CD14-positive monocyte (primary cell): ENCODE measurements at regions not wholly inside any gene's neighbourhood (a gene's known extent, or its start where the extent isn't known, plus 50 kb on each side); places are given as distances from the start of the nearest gene placed in this dataset.

Experiments used
- DNase-seq, 3 donors: peaks; one replicate each; pipeline ENCODE4 v3.0.0-alpha.2; 2011 to 2022
- H2AFZ ChIP-seq: 2 replicates; pipeline ENCODE4 v1.6.0; 2012; ENCODE audit warnings: mild to moderate bottlenecking, low read depth, low read length, inconsistent platforms; ENCODE audit not compliant: insufficient read depth, poor library complexity, severe bottlenecking
- H3K27ac ChIP-seq, 2 donors: 1 replicate in 1 of 2; 2 replicates in 1 of 2; pipeline ENCODE4 v1.5.1; 2012 to 2013; ENCODE audit warnings: low read length in 2 of 2, control low read depth in 1 of 2, inconsistent platforms in 1 of 2, low read depth in 1 of 2, mild to moderate bottlenecking in 1 of 2
- H3K27me3 ChIP-seq, 2 donors: one replicate each; pipeline versions ENCODE4 v1.6.0 to v1.6.1; 2011 to 2013; ENCODE audit warnings: low read length in 2 of 2; ENCODE audit not compliant: control insufficient read depth in 2 of 2, insufficient read depth in 2 of 2
- H3K36me3 ChIP-seq, 2 donors: replicated peaks in 1 of 2; 1 replicate in 1 of 2; 2 replicates in 1 of 2; pipeline versions ENCODE4 v1.5.1 to v1.6.1; 2012 to 2013; ENCODE audit warnings: low read length in 2 of 2, control low read depth in 1 of 2, inconsistent platforms in 1 of 2, mild to moderate bottlenecking in 1 of 2; ENCODE audit not compliant: insufficient read depth in 2 of 2, control insufficient read depth in 1 of 2
- H3K4me1 ChIP-seq, 2 donors: 1 replicate in 1 of 2; 2 replicates in 1 of 2; pipeline versions ENCODE4 v1.5.1 to v1.6.1; 2012 to 2013; ENCODE audit warnings: low read length in 2 of 2, control low read depth in 1 of 2, inconsistent platforms in 1 of 2, mild to moderate bottlenecking in 1 of 2, moderate library complexity in 1 of 2; ENCODE audit not compliant: insufficient read depth in 2 of 2, control insufficient read depth in 1 of 2
- H3K4me2 ChIP-seq: replicated peaks from 2 replicates; pipeline ENCODE3; 2012; ENCODE audit warnings: low read length, moderate library complexity, mild to moderate bottlenecking; ENCODE audit not compliant: poor library complexity, severe bottlenecking; ENCODE audit errors: extremely low read depth
- H3K4me3 ChIP-seq, 3 experiments: fragments of 200-600 bp in 1 of 3; sonication (generic) in 1 of 3; replicated peaks in 1 of 3; 1 replicate in 2 of 3; 2 replicates in 1 of 3; pipeline ENCODE4 v1.5.1; 2011 to 2013; ENCODE audit warnings: low read length in 3 of 3, mild to moderate bottlenecking in 3 of 3, control low read depth in 2 of 3, low read depth in 2 of 3, inconsistent platforms in 1 of 3, moderate library complexity in 1 of 3
- H3K79me2 ChIP-seq: 2 replicates; pipeline ENCODE4 v1.6.0; 2012; ENCODE audit warnings: mild to moderate bottlenecking, control low read depth, inconsistent platforms, low read length, moderate library complexity; ENCODE audit not compliant: insufficient read depth
- H3K9ac ChIP-seq: 2 replicates; pipeline ENCODE4 v1.6.0; 2017; ENCODE audit warnings: low read length, mild to moderate bottlenecking; ENCODE audit not compliant: insufficient read depth, poor library complexity, severe bottlenecking
- H3K9me3 ChIP-seq, 2 donors: replicated peaks in 1 of 2; 1 replicate in 1 of 2; 2 replicates in 1 of 2; pipeline versions ENCODE4 v1.5.1 to v1.6.1; 2012 to 2013; ENCODE audit warnings: low read length in 2 of 2, control low read depth in 1 of 2; ENCODE audit not compliant: control insufficient read depth in 1 of 2, insufficient read depth in 1 of 2
- H4K20me1 ChIP-seq: 2 replicates; pipeline ENCODE4 v1.6.0; 2012; ENCODE audit warnings: mild to moderate bottlenecking, low read length, control low read depth, moderate library complexity; ENCODE audit not compliant: insufficient read depth
- H3K27ac Mint-ChIP-seq, 7 donors: one replicate each; pipeline ENCODE4 v1.8.0; 2020; ENCODE audit warnings: mild to moderate bottlenecking in 7 of 7, mixed read lengths in 7 of 7, moderate library complexity in 6 of 7, inconsistent platforms in 2 of 7
- H3K27me3 Mint-ChIP-seq, 3 donors: one replicate each; pipeline ENCODE4 v1.8.0; 2021 to 2022; ENCODE audit warnings: low read depth in 3 of 3, mild to moderate bottlenecking in 3 of 3, mixed read lengths in 3 of 3, moderate library complexity in 3 of 3, inconsistent platforms in 1 of 3
- H3K36me3 Mint-ChIP-seq, 2 donors: one replicate each; pipeline ENCODE4 v1.8.0; 2020; ENCODE audit warnings: mixed read lengths in 2 of 2, inconsistent platforms in 1 of 2, mild to moderate bottlenecking in 1 of 2
- H3K4me1 Mint-ChIP-seq: one replicate; pipeline ENCODE4 v1.8.0; 2020; ENCODE audit warnings: mild to moderate bottlenecking, mixed read lengths
- H3K4me3 Mint-ChIP-seq, 2 donors: one replicate each; pipeline ENCODE4 v1.8.0; 2020; ENCODE audit warnings: mild to moderate bottlenecking in 2 of 2, mixed read lengths in 2 of 2, moderate library complexity in 1 of 2
- H3K9me3 Mint-ChIP-seq, 7 donors: one replicate each; pipeline ENCODE4 v1.8.0; 2020 to 2022; ENCODE audit warnings: mixed read lengths in 7 of 7, mild to moderate bottlenecking in 6 of 7, moderate library complexity in 6 of 7, inconsistent platforms in 2 of 7
- CTCF ChIP-seq: fragments of 200-600 bp; IDR thresholded peaks from one replicate; pipeline ENCODE4 v1.8.0; 2022; ENCODE audit warnings: antibody characterized with exemption, mild to moderate bottlenecking
- WGBS: methylation state at CpG from one replicate; pipeline ENCODE4 v1.1.5; 2013; ENCODE audit warnings: missing lambda C conversion rate; ENCODE audit not compliant: insufficient coverage; 5-methylcytosine and 5-hydroxymethylcytosine counted together
- intact Hi-C, 2 donors: fragments of 100-400 bp; cut with micrococcal nuclease; formaldehyde crosslinking; loops; one replicate each; pipeline versions ENCODE4 v1.15.0 to v1.15.1; 2023

DNA sequence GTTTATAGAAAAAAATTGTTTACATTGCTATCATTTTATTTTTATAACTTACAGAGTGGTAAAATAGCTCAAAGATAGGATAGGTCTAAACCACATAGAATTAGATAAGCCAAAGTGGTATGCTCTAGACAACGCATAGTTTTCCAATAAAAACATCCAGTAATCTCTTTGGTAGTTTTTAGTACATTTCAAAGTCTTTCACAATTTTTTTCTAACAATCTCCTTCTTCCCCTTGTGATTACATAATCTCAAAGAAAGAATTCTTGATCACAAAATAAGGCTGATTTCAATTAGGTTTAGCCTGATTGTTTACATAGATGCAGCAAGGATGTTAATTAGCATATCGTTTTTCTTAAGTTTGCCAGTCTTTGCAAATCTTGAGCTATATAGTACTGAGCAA lies 460.0 kb downstream of the FUT8 start:
- H3K9me3 Mint-ChIP-seq: peaks cover 0 to 1% (median 0%) of the 10 kb centered on the region in 7 donors
- H4K20me1 ChIP-seq: no peaks in the 10 kb centered on the region
- H3K36me3 ChIP-seq: no peaks in the 10 kb centered on the region
- no peaks in the 10 kb centered on the region for H3K27me3 Mint-ChIP-seq
- no peaks in the 10 kb centered on the region for H3K4me1 Mint-ChIP-seq
- no peaks in the 10 kb centered on the region for H3K27me3 ChIP-seq
- no peaks in the 10 kb centered on the region for H3K79me2 ChIP-seq
- no peaks in the 10 kb centered on the region for H3K4me1 ChIP-seq
- DNase-seq: no peak
- intact Hi-C loops: no loop called here
- H3K36me3 Mint-ChIP-seq: no peaks in the 10 kb centered on the region
- TF ChIP-seq CTCF: no peak
- no peaks in the 10 kb centered on the region for H3K9me3 ChIP-seq
- no peak overlapping the region for H3K9ac ChIP-seq
- WGBS: no CpG with 5 or more reads among the region's 2 CpGs
- H3K27ac ChIP-seq: no peak overlapping the region
- H3K4me3 ChIP-seq: no peak overlapping the region
- H2AFZ ChIP-seq: no peak overlapping the region
- H3K27ac Mint-ChIP-seq: no peak overlapping the region
- H3K4me2 ChIP-seq: no peak overlapping the region
- H3K4me3 Mint-ChIP-seq: no peak overlapping the region

- intact Hi-C loops: no loop called here
Observed at GRCh38 chr14:65877166-65877565, 464.6 kb downstream of the FUT8 start.

More at GRCh38 chr14:65877166-65877565, 464.6 kb downstream of the FUT8 start:
- Histone ChIP-seq H3K4me2 (no peak overlapping the region), H3K9ac (no peak overlapping the region), H3K4me1 (peaks cover 3 to 17% of the 10 kb centered on the region in 2 donors), H2AFZ (no peak overlapping the region), H4K20me1 (no peaks in the 10 kb centered on the region), H3K27me3 (no peaks in the 10 kb centered on the region), H3K4me3 (no peak overlapping the region), H3K36me3 (no peaks in the 10 kb centered on the region), H3K9me3 (no peaks in the 10 kb centered on the region), H3K27ac (no peak overlapping the region), H3K79me2 (no peaks in the 10 kb centered on the region)
- Mint-ChIP-seq H3K27me3 (no peaks in the 10 kb centered on the region), H3K27ac (no peak overlapping the region), H3K4me3 (no peak overlapping the region), H3K36me3 (no peaks in the 10 kb centered on the region), H3K4me1 (peaks cover 13% of the 10 kb centered on the region), H3K9me3 (peaks cover 0 to 2% (median 0%) of the 10 kb centered on the region in 7 donors)
- no peak for TF ChIP-seq CTCF
- no peak for DNase-seq
- WGBS: 92% methylated on average over 5 of the region's 7 CpGs
